LoVo (cell line): ENCODE measurements at regions not wholly inside any gene's neighbourhood (a gene's known extent, or its start where the extent isn't known, plus 50 kb on each side); places are given as distances from the start of the nearest gene placed in this dataset.

Source experiments
- DNase-seq: peaks from one replicate; pipeline ENCODE4 v3.0.0-alpha.2; 2016; ENCODE audit warnings: low spot score

DNA sequence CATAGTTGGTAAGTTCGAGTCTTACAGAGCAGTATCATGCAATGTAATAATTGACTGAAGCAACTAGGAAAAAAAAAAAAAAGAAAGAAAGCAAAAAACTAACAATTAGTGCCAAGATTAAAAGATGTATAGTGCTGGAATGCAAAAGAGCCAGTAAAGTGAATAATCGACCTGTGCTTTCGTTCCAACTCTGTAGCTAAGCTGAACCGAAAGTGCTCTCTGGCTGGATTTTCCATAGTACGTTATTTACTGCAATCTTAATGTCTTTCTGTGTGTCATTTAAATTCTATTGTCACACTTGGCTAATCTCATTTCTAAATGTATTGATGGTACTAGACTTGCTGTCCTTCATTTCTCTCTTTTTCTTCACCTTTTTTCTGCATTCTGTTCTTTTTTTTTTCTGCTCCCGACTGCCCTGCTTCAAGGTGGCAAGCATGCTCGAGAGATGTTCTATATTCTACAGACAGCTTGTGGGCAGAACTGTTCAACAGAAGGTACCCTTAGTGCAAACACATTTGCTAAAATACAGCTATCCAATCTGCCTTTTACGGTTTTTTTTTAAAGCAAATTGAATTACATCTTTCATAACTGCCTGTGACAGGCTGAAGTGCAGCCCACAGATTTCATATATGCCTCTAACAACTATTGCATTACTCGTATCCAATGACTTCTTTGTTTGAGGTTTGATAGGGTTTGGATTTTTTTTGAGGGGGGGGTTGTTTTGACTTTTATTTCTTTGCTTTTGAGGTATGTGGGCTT, 204.2 kb upstream of the MTNR1B start:
- no peak for DNase-seq

GRCh38 chr11:92765965-92766371, 203.5 kb upstream of the MTNR1B start:
- no peak for DNase-seq

DNA sequence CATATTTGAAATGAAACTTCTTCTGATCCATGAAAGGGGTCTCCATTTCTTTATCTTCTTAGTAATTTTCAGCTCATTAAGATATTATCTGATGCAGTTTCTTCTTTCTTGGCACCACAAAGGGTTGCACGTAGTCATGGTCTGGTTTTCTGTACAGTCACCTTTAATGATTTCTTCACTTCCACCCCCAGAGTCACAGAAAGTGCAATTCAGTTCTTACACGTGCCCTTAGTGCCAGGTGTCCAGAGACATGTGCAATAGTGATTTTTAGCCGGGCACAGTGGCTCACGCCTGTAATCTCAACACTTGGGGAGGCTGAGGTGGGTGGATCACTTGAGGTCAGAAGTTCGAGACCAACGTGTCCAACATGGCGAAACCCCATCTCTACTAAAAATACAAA, 202.8 kb upstream of the MTNR1B start:
- no peak for DNase-seq

DNA sequence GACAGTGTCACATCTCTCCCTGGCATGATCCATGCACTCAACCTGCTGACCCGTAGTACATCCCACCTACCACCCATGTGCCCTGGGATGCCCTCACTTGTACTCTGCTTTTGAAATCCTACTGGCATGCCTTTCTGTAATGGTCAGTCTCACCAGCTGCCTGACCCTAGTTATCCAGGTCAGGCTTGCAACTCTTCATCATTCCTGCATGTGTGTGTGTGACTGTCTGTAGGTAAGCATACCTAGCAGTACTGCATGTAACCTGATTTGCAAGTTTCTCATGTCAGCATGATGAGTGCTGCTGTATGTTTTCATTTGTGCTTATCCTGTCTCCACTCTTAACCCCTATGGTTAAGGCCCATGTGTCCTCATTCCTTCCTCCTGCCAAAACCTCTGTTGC, 202.0 kb upstream of the MTNR1B start:
- no peak for DNase-seq

- DNase-seq: no peak
These were observed 201.2 kb upstream of the MTNR1B start for GRCh38 chr11:92768121-92768840.

GRCh38 chr11:92769112-92769511, 200.3 kb upstream of the MTNR1B start:
- DNase-seq: no peak

GRCh38 chr11:92770419-92770818, 199.0 kb upstream of the MTNR1B start:
- no peak for DNase-seq

DNA sequence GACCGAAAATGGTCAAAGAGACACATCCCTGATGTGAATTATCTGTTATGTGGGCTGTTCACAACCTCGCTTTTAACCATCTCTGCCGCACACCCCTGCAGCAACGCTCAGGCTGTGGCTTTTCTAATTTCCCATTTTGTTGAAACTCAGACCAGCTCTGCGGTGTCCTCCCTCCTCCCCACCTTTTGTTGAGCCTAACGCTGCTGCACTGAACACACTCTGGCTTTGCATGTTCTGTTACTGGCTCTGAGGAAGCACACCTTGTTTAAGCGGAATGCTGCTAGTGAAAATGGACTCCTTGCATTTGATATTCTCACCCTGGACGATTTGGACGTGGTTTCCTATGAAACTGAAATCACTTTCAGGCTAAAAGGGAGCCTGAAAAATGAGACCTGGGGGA, 198.5 kb upstream of the MTNR1B start:
- no peak for DNase-seq

DNA sequence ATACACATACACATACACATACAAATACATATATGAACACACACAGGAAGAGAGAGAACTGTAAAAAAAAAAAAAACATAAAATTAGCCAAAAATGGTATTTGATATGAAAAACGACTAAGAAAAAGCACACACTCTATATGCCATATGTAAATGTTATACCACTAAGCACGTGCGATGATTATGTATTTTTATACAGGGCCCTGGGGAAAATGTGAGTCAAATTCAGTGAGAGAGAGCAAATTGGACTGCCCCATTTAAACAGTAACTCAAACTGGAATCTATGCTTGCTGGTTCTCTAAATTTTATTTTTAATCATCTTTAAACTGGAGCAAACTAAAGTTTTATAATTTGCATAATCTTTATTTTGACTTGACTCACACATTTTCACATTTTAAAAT, 197.8 kb upstream of the MTNR1B start:
- no peak for DNase-seq

GRCh38 chr11:92775003-92775676, 194.3 kb upstream of the MTNR1B start:
- DNase-seq: no peak

DNA sequence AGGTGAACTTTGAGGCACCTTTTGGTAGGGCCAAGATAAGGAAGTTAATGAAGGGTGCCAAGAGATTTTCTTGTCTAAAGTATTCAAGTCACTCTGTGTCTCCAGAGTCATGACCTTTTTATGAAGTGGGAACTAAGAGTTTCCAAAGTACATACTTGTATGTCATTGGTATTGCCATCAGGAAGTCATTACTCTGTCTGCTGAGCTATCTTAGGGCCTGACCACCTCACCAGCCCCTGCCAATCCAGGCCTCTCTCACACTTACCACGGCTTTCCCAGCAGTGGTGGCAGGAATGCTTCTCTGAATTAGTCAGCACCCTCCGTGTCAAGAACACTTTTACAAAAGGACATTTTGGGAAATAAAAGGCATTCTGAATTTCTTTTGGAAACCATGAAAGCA, 192.8 kb upstream of the MTNR1B start:
- DNase-seq: no peak

DNA sequence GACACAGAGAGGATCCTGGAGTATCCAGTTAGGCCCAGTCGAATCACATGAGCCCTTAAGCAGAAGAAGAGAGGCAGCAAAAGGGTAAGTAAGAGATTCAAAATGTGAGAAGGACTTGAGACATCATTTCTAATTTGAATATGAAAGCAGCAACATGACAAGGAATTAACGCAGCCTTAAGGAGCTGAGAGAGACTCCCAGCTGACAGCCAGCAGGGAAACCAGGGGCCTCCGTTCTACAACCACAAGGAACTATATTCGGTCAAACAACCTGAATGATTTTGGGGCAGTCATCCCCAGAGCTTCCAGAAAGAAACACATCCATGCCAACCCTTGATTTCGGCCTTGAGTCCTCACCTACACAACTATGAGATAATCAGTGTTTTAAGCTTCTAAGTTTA, 189.7 kb upstream of the MTNR1B start:
- no peak for DNase-seq

DNA sequence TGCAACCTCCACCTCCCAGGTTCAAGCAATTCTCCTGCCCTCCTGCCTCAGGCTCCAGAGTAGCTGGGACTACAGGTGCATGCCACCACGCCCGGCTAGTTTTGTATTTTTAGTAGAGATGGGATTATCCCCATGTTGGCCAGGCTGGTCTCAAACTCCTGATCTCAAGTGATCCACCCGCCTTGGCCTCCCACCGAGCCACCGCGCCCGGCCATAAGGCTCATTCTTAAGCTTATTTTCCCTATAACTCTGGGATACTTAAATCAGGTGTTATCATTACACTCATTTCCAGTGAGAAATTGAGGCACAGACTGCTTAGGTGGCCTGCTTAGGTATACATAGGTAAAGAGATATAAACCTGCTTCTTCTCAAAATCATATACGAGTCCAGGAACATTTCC, 188.3 kb upstream of the MTNR1B start:
- no peak for DNase-seq

DNA sequence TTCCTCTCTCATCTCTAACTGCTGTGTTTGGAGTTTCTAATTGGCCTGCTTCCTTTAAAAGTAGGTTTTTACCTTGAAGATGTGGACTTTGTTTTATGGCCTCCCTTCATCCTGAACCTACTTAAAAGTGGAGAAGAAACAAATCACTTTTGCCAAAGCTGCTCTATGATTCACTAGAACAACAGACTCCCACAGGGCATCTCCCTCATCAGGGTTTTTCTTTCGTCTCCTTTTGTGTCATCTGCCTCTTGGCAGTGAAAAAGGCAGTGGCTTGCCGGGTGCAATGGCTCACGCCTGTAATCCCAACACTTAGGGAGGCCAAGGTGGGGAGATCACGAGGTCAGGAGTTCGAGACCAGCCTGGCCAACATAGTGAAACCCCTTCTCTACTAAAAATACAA, 186.6 kb upstream of the MTNR1B start:
- no peak for DNase-seq

DNA sequence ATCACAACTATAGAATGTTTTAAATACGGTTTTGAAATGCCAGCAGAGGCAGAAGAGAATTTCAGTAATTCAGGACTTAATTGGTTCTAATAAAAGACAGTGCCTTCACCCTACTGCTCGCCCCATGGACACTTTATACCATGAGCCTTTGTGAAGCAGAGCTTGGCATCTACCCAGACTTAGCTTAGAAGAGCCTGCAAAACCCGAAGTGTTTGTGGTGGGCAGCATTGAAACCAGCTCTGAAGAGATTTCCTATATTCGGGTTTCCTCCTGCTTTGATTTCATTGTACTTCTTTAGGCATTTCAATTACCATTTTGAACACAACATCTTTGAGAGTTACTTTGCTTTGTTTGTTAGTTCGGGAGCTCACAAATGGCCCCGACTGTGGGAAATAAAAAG, 185.1 kb upstream of the MTNR1B start:
- no peak for DNase-seq

- DNase-seq: no peak
These were observed 181.8 kb upstream of the MTNR1B start for GRCh38 chr11:92787638-92788037.

GRCh38 chr11:92789761-92790160, 179.7 kb upstream of the MTNR1B start:
- no peak for DNase-seq

DNA sequence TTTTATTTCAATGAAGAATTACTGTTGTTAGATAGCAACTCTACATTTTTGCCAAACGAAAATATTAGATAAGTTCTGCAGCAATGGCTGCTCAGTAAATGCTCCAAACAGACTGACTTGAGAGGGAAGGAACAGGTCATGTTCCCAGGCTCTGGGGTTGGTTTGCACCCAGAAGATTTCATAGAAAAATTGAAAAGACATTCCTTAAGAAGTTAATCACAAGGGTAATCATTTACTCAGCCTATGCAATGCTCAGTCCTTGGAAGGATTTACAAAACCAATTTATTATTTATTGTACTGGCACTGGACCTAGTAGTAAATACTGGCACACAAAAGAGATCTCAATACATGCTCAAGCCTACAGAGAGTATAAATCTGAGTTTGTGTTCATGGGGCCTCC, 179.1 kb upstream of the MTNR1B start:
- no peak for DNase-seq

GRCh38 chr11:92790926-92791616, 178.4 kb upstream of the MTNR1B start:
- no peak for DNase-seq

DNA sequence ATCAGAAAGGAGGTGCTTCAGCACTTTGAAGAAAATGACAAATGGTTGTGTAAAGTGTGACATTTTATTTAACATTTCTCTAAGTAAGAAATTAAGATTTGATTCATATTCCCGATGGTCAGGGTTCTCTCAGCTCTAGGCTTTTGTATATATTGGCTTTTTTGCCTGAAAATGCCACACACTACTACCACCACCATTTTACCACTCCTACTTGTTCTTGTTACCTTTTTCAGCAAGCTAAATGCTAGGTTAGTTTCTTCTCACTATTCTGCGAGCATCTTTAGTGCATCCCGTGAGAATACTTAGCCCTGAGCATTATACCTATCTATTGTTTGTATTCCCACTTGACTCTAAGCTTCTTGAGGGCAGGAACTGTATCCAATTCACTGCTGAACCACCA, 177.6 kb upstream of the MTNR1B start:
- DNase-seq: no peak

- no peak for DNase-seq
These were observed 176.3 kb upstream of the MTNR1B start for GRCh38 chr11:92793189-92793588.

DNA sequence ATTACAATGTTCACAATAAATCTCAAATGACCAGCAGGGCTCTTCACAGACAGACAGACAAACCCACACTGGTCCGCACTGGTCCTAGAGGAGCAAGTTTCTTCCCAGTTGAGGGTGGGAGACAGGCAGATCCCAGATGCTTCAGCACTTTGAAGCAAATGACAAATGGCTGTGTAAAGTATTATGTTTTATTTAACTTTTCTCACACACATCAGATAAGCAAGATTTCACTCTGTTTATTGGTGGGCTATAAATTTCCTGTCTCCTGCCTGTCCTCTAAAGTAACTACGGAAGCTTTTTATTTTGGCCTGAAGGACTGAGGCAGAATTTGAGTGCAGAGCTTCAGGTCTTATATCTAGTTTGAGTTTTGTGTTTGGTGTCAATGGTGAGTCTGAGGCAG, 174.7 kb upstream of the MTNR1B start:
- DNase-seq: no peak

DNA sequence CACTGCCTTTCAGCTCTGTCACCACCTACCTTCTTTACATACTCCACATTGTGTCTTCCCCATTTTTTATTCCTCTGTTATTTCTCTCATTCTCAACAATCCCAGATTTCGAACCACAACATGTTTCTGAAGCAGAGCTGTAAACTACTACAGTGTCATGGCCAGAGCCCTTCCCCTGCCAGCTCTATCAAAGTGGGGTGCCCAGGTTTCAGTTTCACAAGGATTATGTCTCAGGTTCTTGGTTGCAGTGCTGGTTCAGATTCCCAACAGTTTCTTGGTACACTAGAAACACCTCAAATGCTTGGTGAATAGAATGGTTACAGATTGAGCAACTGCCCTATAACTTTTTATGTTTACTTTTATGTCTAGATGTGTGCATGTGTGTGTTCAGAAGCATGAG, 172.7 kb upstream of the MTNR1B start:
- DNase-seq: no peak
